RWPE1 (cell line): ENCODE measurements at regions not wholly inside any gene's neighbourhood (a gene's known extent, or its start where the extent isn't known, plus 50 kb on each side); places are given as distances from the start of the nearest gene placed in this dataset.

Experiments
- CTCF ChIA-PET: fragments of 350-600 bp; sonication (Branson Sonifier 250); formaldehyde crosslinking; extraction: SDS; loops from one replicate; lab custom pipeline; 2021; lab: Yijun Ruan, JAX
- POLR2A ChIA-PET: fragments of 400-600 bp; formaldehyde crosslinking; extraction: SDS; loops from one replicate; lab custom pipeline; 2020; ENCODE audit warnings: antibody characterized with exemption; ENCODE audit not compliant: low non-redundant PET; lab: Yijun Ruan, JAX
- DNase-seq: peaks from one replicate; pipeline ENCODE4 v3.0.0; 2012; ENCODE audit warnings: low spot score
- H3K27ac ChIP-seq: fragments of 450-650 bp; 2 replicates; pipeline ENCODE4 v1.5.1; 2017
- TF ChIP-seq, protein P1 (sequence below): fragments of 450-650 bp; conservative IDR thresholded peaks from 2 replicates; pipeline ENCODE4 v1.5.1; 2017; ENCODE audit warnings: low read depth, mild to moderate bottlenecking

DNA sequence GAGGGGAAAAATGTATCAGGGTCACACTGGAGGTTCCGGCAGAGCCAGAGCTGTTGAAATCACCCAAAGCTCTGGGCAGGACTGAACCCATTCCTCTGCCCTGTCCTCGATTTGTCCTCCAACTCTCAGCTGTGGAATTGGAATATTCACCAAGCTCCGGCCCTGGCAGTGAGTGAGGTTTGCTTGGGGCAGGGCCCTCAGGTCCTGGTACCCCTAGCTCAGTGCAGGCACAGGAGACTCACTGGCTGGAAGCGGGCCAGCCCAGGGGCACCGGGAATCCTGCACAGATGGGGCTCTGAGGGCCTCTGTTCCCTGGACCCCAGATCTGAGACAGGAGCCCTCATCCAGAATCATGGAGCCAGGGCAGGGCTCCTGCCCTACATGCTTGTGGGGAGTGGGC is 1322.3 kb downstream of the UQCRFS1 start:
- DNase-seq = no peak
- TF ChIP-seq, protein P1, sequence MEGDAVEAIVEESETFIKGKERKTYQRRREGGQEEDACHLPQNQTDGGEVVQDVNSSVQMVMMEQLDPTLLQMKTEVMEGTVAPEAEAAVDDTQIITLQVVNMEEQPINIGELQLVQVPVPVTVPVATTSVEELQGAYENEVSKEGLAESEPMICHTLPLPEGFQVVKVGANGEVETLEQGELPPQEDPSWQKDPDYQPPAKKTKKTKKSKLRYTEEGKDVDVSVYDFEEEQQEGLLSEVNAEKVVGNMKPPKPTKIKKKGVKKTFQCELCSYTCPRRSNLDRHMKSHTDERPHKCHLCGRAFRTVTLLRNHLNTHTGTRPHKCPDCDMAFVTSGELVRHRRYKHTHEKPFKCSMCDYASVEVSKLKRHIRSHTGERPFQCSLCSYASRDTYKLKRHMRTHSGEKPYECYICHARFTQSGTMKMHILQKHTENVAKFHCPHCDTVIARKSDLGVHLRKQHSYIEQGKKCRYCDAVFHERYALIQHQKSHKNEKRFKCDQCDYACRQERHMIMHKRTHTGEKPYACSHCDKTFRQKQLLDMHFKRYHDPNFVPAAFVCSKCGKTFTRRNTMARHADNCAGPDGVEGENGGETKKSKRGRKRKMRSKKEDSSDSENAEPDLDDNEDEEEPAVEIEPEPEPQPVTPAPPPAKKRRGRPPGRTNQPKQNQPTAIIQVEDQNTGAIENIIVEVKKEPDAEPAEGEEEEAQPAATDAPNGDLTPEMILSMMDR = no peak

DNA sequence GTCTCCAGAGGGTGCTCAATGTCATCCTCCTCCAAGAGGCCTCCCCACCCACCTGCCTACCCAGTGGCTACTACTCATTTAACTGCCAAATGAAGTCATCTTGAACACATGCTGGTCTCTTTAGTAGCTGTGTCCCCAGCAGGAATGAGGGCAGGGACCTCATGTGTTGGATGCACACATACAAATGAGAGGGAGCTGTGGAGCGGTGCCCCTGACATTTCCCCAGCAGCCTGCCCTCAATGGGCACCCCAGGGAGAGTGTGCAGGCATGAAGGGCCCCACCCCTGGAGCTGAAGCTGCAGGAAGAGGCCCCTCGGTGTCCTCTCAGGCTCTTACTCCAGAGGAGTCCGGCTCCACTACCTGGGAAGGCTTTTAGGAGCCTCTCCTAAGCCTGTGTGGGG is 1322.7 kb downstream of the UQCRFS1 start:
- TF ChIP-seq, protein P1 = no peak
- no peak overlapping the region for H3K27ac ChIP-seq
- no peak for DNase-seq
- CTCF ChIA-PET = no interaction called here
- POLR2A ChIA-PET = no interaction called here

More for the DNA sequence above, 1322.3 kb downstream of the UQCRFS1 start:
- POLR2A ChIA-PET = no interaction called here
- CTCF ChIA-PET = no interaction called here
- no peak overlapping the region for H3K27ac ChIP-seq

DNA sequence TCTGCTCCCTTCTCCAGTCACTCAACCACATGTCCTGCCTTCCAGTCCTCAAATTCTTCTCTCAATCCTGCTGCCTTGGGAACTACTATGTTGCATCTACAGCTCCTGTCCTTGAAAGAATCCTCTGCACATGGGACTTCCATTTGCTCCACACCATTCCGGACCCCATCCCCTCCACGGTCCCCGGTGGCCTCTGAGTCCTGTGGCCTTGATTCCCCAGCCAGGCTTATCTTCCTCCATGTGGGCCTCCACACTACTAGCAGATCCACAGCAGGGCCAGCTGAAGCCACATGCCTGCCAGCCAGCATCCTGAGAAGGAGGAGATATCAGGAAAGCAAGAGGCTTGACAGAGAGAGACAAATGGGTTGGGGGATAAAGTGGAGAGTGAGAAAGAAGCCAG is 1323.8 kb downstream of the UQCRFS1 start:
- no peak for DNase-seq
- CTCF ChIA-PET = no interaction called here
- H3K27ac ChIP-seq = no peak overlapping the region
- TF ChIP-seq, protein P1 = no peak
- POLR2A ChIA-PET = no interaction called here

DNA sequence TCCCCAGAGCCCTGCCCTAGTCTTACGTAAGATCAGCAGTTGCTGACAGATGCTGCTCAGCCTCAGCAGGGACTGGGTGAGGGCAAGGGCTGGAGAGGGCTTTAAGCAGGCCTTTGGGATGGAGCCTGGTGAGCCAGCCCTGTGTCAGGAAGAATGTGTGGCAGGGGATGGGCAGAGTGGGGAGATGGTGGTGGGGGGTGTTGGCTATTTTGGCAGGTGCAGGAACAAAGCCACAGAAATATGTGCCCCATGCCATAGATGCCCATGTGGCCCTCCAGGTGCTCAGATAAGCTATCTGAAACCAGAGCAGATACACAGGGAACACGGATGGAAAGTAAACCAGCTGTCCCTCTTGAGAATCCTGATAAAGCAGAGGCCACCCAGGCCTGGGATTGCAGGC is 1325.0 kb downstream of the UQCRFS1 start:
- TF ChIP-seq, protein P1 = no peak
- no peak for DNase-seq
- no peak overlapping the region for H3K27ac ChIP-seq
- CTCF ChIA-PET = no interaction called here
- POLR2A ChIA-PET = no interaction called here

DNA sequence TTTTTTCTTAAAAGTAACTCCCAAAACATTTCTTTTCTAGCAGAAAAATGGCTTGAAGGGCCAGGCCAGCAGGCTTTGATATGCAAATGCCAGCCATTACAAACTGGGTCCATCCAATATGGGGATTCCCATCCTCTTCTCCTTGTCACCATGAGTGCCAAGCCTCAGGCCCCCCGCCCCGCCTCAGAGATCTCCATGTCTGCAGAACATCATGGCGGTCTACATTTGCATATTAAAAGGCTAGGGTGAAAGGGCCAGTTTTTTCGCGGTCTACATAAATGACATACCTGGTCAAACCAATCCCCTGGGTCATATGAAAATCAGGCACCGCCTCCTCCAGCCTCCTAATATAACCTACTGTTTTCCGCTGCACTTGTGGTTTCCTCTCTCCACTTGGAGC is 1327.6 kb downstream of the UQCRFS1 start:
- DNase-seq = no peak
- ChIA-PET CTCF (no interaction called here), POLR2A (no interaction called here)
- no peak overlapping the region for H3K27ac ChIP-seq
- TF ChIP-seq, protein P1 = no peak

DNA sequence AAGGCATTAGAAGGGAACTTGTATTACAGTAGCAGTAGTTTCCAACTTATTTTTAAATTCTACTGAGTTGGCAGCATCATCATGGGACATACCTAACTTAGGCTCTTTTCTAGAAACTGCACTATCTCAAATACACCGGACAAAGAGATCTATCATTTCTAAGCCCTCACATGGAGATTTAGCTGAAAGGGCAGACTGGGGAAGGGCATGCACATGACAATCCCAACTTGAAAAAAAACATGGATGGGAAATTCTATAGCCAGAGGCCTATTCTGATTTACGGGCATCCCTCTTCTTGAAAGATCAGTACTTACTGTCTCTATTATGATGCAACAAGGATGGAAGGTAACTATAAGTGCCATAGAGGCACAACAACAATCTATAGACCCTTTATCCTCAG is 1328.6 kb downstream of the UQCRFS1 start:
- TF ChIP-seq, protein P1 = no peak
- no peak overlapping the region for H3K27ac ChIP-seq
- POLR2A ChIA-PET = no interaction called here
- CTCF ChIA-PET = no interaction called here
- no peak for DNase-seq

DNA sequence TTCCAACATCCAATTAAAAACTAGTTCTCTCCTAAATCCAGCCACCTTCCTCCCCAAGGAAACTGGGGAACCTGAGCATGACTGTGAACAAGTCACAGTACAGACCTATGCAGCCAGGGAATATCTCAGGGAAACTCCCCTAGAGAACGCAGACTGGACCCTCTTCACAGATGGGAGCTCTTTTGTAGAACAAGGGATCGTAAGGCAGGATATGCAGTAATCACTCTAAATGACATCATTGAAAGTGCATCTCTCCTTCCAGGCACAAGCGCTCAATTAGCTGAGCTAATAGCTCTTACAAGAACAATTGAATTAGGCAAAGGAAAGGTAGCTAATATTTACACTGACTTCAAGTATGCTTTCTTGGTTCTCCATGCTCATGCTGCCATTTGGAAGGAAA is 1331.7 kb downstream of the UQCRFS1 start:
- ChIA-PET CTCF (no interaction called here), POLR2A (no interaction called here)
- no peak for DNase-seq
- H3K27ac ChIP-seq = no peak overlapping the region
- TF ChIP-seq, protein P1 = no peak
